BLaER1 (cell line): ENCODE measurements at regions not wholly inside any gene's neighbourhood (a gene's known extent, or its start where the extent isn't known, plus 50 kb on each side); places are given as distances from the start of the nearest gene placed in this dataset.

ENCODE experiments used
- H3K27ac ChIP-seq: shearing (Covaris generic); formaldehyde crosslinking; 2 replicates; pipeline ENCODE4 v1.8.1; 2022
- H3K27me3 ChIP-seq: shearing (Covaris generic); formaldehyde crosslinking; 2 replicates; pipeline ENCODE4 v1.8.1; 2022
- H3K36me3 ChIP-seq: shearing (Covaris generic); formaldehyde crosslinking; 2 replicates; pipeline ENCODE4 v1.8.1; 2022
- H3K4me1 ChIP-seq: shearing (Covaris generic); formaldehyde crosslinking; 2 replicates; pipeline ENCODE4 v1.8.1; 2022
- H3K4me2 ChIP-seq: shearing (Covaris generic); formaldehyde crosslinking; 2 replicates; pipeline ENCODE4 v1.8.1; 2022
- H3K4me3 ChIP-seq: shearing (Covaris generic); formaldehyde crosslinking; 2 replicates; pipeline ENCODE4 v1.8.1; 2022
- H3K9ac ChIP-seq: shearing (Covaris generic); formaldehyde crosslinking; 2 replicates; pipeline ENCODE4 v1.8.1; 2022
- H3K9me3 ChIP-seq: shearing (Covaris generic); formaldehyde crosslinking; 2 replicates; pipeline ENCODE4 v1.8.1; 2022
- H4K20me1 ChIP-seq: shearing (Covaris generic); formaldehyde crosslinking; 2 replicates; pipeline ENCODE4 v1.8.1; 2022
- Cebpa-rat ChIP-seq: shearing (Covaris generic); IDR thresholded peaks from 2 replicates; pipeline ENCODE4 v1.8.1; 2022

DNA sequence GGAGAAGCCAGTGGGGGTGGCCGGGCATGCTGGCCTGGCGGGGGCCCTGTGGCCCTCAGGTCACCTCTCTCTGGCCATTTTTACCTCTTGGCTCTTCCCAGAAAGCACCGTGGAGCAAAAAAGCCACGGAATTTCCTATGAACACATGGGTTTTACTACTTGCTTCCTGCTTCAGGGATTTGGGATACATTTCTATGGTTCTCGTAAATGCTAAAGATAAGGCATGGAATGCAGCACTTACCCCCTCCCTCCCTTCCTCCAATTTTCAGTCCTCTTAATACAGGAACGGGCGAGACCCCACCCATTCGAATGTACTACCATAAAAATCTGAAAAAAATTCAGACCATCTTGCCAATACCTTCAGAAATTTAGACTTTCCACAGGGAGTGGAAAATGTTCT, 279.7 kb downstream of the ARHGAP12 start:
- Histone ChIP-seq H3K9ac (no peak overlapping the region), H4K20me1 (no peaks in the 10 kb centered on the region), H3K27ac (no peak overlapping the region), H3K9me3 (no peaks in the 10 kb centered on the region), H3K4me1 (no peaks in the 10 kb centered on the region), H3K36me3 (no peaks in the 10 kb centered on the region), H3K4me2 (no peak overlapping the region), H3K4me3 (no peak overlapping the region), H3K27me3 (no peaks in the 10 kb centered on the region)
- no peak for TF ChIP-seq Cebpa-rat

DNA sequence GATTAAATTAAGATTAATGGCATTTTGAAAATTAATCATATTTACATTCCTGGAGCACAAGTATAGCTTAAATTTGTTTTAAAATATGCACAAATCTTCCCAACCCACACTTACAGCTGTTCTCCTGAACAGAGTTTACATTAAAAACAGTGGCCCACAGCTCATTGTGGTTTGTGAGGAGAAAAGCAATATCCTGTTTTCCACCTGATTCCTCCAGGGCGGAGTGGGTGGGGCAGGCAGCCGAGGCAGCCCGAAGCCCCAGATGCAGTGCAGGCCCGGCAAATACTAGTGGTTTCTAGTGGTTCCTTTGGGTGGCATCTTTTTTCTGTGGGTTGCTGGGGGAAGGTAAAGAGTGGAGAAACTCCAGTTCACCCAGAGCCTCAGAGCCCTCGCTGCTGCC, 280.8 kb downstream of the ARHGAP12 start:
- Histone ChIP-seq H3K9ac (no peak overlapping the region), H3K27me3 (no peaks in the 10 kb centered on the region), H3K4me3 (no peak overlapping the region), H3K4me1 (no peaks in the 10 kb centered on the region), H3K27ac (no peak overlapping the region), H3K9me3 (no peaks in the 10 kb centered on the region), H3K36me3 (no peaks in the 10 kb centered on the region), H4K20me1 (no peaks in the 10 kb centered on the region), H3K4me2 (no peak overlapping the region)
- TF ChIP-seq Cebpa-rat = no peak

DNA sequence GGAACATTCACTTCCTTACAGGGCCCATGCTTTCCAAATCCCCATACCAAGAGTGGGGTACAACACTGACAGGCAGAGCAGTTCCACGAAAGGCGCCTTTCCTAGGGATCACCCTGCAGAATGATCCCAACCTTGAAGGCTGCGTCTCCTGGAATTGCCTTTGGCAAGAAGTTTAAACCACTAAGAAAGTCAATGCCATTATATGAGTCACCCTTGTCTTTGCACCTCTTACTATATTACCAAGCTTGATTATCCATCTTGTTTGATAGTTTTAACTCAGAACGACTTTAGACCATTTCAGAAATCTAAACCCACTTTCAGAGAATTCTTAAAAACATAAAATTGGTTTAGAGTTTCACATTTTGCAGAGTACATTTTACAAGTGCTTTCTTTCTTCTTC, 282.1 kb downstream of the ARHGAP12 start:
- no peak overlapping the region for H3K9ac ChIP-seq
- H3K9me3 ChIP-seq = no peaks in the 10 kb centered on the region
- TF ChIP-seq Cebpa-rat = no peak
- no peaks in the 10 kb centered on the region for H4K20me1 ChIP-seq
- H3K4me3 ChIP-seq = no peak overlapping the region
- no peaks in the 10 kb centered on the region for H3K27me3 ChIP-seq
- no peak overlapping the region for H3K4me2 ChIP-seq
- H3K36me3 ChIP-seq = no peaks in the 10 kb centered on the region
- H3K27ac ChIP-seq = no peak overlapping the region
- H3K4me1 ChIP-seq = no peaks in the 10 kb centered on the region

DNA sequence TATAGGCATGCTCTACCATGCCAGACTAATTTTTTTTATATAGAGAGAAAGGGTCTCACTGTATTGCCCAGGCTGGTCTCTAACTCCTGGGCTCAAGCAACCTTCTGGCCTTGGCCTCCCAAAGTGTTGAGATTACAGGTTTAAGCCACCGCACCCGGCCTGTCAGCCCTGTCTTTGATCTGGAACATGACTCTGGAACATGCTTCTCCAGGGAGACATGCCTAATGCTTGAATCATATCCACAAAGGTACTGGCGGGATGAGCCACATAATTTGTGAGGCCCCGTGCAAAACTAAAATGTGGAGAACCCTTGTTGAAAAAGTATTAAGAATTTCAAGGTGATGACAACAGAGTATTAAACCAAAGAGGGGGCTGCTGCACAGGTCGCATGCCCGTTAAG, 282.8 kb downstream of the ARHGAP12 start:
- no peaks in the 10 kb centered on the region for H3K9me3 ChIP-seq
- no peaks in the 10 kb centered on the region for H3K36me3 ChIP-seq
- no peaks in the 10 kb centered on the region for H3K4me1 ChIP-seq
- no peak overlapping the region for H3K27ac ChIP-seq
- no peak overlapping the region for H3K4me3 ChIP-seq
- no peak overlapping the region for H3K4me2 ChIP-seq
- H4K20me1 ChIP-seq = no peaks in the 10 kb centered on the region
- no peak overlapping the region for H3K9ac ChIP-seq
- H3K27me3 ChIP-seq = no peaks in the 10 kb centered on the region
- no peak for TF ChIP-seq Cebpa-rat

DNA sequence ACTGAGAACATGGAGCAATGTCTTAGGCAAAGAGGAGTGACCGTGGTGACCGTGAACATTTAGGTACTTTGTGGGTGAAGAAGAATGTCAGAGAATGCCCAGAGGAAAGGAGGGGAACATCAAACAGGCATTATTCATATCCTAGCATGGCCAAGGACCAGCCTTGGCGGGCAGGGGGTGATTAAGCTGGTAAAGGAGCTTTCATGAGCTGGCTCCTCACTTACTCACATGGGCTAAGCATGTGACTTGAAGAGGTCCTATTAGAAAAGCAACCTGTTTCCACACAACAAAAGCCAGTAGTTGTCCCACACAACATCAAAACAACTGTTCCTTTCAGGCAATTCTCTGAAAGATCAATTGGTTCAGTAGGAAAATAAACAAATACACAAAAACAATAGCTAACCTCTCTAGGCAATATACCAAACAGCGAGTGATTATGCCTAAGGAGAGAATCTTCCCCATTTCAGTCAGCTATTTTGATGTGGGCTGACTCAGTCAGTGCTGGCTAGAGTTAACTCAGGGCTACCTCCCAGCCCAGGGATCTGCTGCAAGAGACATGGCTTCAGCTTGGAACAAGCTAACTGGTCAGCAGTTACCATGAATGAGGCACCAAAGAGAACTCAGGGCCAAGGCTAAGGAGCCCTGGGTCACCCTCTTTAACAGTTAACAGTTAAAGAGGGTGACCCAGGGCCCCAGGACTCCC, 283.5 kb downstream of the ARHGAP12 start:
- no peak for TF ChIP-seq Cebpa-rat
- Histone ChIP-seq H3K4me1 (no peaks in the 10 kb centered on the region), H3K36me3 (no peaks in the 10 kb centered on the region), H4K20me1 (no peaks in the 10 kb centered on the region), H3K27me3 (no peaks in the 10 kb centered on the region), H3K4me3 (no peak overlapping the region), H3K27ac (no peak overlapping the region), H3K4me2 (no peak overlapping the region), H3K9me3 (no peaks in the 10 kb centered on the region), H3K9ac (no peak overlapping the region)

GRCh38 chr10:31642281-31642680, 286.4 kb downstream of the ARHGAP12 start:
- no peak for TF ChIP-seq Cebpa-rat
- Histone ChIP-seq H3K27ac (no peak overlapping the region), H3K9me3 (0 out of 2 replicates have a peak, but pooled peaks cover 11% of the 10 kb centered on the region)

GRCh38 chr10:31635415-31636065, 293.1 kb downstream of the ARHGAP12 start:
- Histone ChIP-seq H3K4me1 (no peaks in the 10 kb centered on the region), H3K4me2 (no peak overlapping the region), H3K9me3 (peaks cover 32% of the 10 kb centered on the region), H4K20me1 (no peaks in the 10 kb centered on the region), H3K36me3 (no peaks in the 10 kb centered on the region), H3K27ac (no peak overlapping the region), H3K4me3 (no peak overlapping the region), H3K9ac (no peak overlapping the region), H3K27me3 (no peaks in the 10 kb centered on the region)
- no peak for TF ChIP-seq Cebpa-rat

More at GRCh38 chr10:31642281-31642680, 286.4 kb downstream of the ARHGAP12 start:
- no peak overlapping the region for H3K4me3 ChIP-seq
- no peak overlapping the region for H3K9ac ChIP-seq
- no peaks in the 10 kb centered on the region for H3K36me3 ChIP-seq
- no peaks in the 10 kb centered on the region for H3K27me3 ChIP-seq
- H3K4me2 ChIP-seq = no peak overlapping the region
- H3K4me1 ChIP-seq = no peaks in the 10 kb centered on the region
- no peaks in the 10 kb centered on the region for H4K20me1 ChIP-seq

GRCh38 chr10:31635009-31635408, 293.6 kb downstream of the ARHGAP12 start:
- H3K4me1 ChIP-seq = no peaks in the 10 kb centered on the region
- H3K36me3 ChIP-seq = no peaks in the 10 kb centered on the region
- no peak for TF ChIP-seq Cebpa-rat
- H3K9me3 ChIP-seq = peaks cover 32% of the 10 kb centered on the region
- H4K20me1 ChIP-seq = no peaks in the 10 kb centered on the region
- H3K9ac ChIP-seq = no peak overlapping the region
- no peaks in the 10 kb centered on the region for H3K27me3 ChIP-seq
- H3K4me2 ChIP-seq = no peak overlapping the region
- no peak overlapping the region for H3K27ac ChIP-seq
- no peak overlapping the region for H3K4me3 ChIP-seq

GRCh38 chr10:31630861-31631567, 297.6 kb downstream of the ARHGAP12 start:
- H3K36me3 ChIP-seq = no peaks in the 10 kb centered on the region
- TF ChIP-seq Cebpa-rat = no peak
- H3K27me3 ChIP-seq = no peaks in the 10 kb centered on the region
- no peak overlapping the region for H3K9ac ChIP-seq
- H3K27ac ChIP-seq = no peak overlapping the region
- peaks cover 36% of the 10 kb centered on the region for H3K9me3 ChIP-seq
- H3K4me1 ChIP-seq = no peaks in the 10 kb centered on the region
- no peak overlapping the region for H3K4me2 ChIP-seq
- H3K4me3 ChIP-seq = no peak overlapping the region
- no peaks in the 10 kb centered on the region for H4K20me1 ChIP-seq

GRCh38 chr10:31625566-31625965, 303.1 kb downstream of the ARHGAP12 start:
- Histone ChIP-seq H3K27ac (no peak overlapping the region), H4K20me1 (no peaks in the 10 kb centered on the region), H3K4me2 (no peak overlapping the region), H3K36me3 (no peaks in the 10 kb centered on the region), H3K4me1 (no peaks in the 10 kb centered on the region), H3K9ac (no peak overlapping the region), H3K9me3 (peaks cover 33% of the 10 kb centered on the region), H3K27me3 (no peaks in the 10 kb centered on the region), H3K4me3 (no peak overlapping the region)
- no peak for TF ChIP-seq Cebpa-rat
